Non-pigmented ciliary epithelial cell (primary cell): ENCODE measurements at regions not wholly inside any gene's neighbourhood (a gene's known extent, or its start where the extent isn't known, plus 50 kb on each side); places are given as distances from the start of the nearest gene placed in this dataset.

Source experiments
- DNase-seq: peaks from one replicate; pipeline ENCODE4 v3.0.0-alpha.2; 2010; ENCODE audit warnings: low read depth

GRCh38 chr2:150542692-150543091 lies 55.2 kb upstream of the RND3 start:
- no peak for DNase-seq

GRCh38 chr2:150542172-150542571 lies 54.7 kb upstream of the RND3 start:
- DNase-seq: no peak

GRCh38 chr2:150538651-150539201 lies 51.3 kb upstream of the RND3 start:
- no peak for DNase-seq
